ENCODE measurements at regions not wholly inside any gene's neighbourhood (a gene's known extent, or its start where the extent isn't known, plus 50 kb on each side); places are given as distances from the start of the nearest gene placed in this dataset.

DNA sequence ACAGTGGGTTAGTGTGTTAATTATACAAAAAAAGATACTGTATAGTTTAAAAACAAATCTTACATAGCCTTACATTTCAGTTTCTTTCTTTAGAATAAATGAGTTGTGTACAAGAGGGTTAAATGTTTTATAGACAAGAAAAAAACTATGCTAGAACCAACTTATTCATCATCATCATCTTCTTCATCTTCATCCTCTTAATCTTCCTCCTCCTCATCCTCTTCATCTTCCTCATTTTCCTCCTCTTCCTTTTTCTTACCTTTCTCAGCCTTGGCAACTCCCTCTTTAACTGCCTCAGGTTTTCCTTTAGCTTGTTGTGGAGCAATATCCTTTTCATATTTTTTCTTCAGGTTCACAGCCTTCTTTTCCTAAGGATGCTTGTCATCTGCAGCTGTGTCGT, 53.7 kb downstream of the RPS12 start:
- DNase-seq = no peak

DNA sequence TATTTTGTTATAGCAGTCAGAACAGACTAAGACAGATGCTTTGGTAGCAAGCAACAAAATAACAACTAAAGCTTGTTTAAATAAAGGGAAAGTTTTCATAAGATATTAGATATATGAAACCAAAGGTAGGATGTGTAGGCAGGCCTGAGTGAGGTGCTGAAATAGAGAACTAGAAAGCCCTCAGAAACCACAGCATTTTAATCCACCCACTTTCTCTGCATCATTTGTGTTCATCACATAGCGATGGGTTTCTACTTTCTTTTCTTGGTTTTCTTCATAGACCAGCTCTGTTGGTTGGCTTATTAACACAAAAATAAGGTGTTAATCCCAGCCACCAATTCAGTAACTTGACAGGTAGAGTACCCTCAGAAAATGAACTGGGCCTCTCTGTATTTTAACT, 58.6 kb downstream of the RPS12 start:
- DNase-seq = no peak

DNA sequence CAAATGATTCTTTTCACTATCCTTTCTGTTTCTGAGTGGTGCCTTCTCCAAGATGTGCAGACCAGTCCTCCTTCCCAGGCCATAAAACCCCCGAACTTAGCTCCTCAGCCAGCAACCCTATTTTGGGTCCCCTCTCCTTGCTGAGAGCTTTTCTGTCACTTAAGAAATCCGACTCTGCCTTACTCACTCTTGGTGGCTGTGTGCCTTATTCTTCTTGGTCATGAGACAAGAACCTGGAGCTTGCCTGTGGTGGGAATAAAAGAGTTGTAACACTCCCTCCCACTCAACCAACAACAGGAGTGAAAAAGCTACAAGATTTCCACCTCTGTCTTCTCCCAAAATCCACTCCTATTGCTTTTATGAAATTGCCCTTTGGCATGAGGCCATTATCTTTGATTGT, 62.6 kb downstream of the RPS12 start:
- no peak for DNase-seq

DNA sequence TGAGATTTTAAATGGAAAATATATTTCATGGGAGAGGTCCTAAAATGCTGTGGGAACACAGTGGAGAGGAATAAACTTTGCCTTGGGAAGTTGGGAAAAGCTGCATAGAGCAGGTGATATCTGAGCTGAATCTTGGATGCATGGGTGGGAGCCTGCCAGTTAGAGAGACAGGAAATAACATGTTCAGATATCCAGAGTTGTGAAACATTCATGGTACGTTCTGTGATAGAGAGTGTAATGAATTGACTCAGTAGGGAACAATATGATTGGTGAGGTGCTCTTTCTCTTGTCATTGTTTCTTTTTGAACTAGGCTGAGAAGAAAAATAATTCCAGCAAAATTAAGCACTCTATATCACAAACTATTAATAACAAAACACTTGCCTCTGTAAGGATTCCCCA, 72.8 kb downstream of the RPS12 start:
- no peak for DNase-seq

DNA sequence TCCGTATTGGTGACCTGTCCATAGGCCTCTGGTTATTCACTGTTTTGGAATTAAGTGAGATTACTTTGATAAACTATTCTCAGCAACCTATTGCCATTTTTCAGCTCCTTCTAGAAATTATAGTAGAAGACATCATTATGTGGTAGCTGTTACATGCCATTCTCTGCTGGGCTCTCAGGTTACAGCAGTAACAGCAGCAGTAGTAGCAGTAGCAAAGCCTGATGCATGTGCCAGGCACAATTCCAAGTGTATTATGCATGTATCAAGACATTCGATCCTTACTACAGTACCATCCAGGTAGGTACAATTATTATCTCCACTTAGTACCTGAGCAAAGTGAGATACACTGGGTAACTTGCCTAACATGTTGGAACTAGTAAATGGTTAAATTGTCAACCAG, 74.3 kb downstream of the RPS12 start:
- DNase-seq = no peak

DNA sequence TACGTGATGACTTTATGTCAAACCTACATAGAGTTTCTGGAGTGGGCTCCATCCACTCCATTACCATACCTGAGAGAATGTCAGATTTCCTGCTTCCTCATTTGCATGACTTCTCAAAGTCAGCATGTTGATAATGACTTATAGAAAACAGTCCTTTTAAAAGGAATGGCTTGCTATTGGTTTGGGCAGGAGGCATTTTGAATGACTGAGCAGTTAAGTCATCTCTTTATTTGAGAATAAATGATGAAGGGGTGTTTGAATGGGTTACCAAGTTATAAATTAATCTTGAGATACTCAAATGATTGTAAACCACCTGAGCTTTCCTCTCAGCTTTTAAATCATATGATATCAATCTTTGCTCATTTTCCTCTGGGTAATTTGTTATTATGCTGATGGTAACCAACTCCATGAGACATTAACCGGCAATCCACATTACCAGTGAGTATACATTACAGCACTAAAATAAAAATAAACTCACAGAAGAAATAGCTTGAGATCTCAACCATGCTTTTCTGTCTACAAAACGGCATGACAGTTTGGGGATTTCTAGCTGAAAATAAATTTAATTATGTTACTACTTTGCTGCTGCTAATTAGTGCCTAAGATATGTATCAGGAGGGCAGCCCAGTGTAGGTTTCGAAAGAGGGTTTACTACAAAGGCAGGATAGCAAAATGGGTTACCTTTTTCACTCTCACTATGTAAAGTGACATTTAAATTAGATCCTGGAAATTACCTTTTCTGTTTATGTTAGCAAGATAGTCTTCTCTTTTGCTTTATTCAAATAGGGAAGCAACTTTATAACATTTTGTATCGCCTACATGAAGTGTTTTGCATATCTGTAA, 78.8 kb downstream of the RPS12 start:
- no peak for DNase-seq

DNA sequence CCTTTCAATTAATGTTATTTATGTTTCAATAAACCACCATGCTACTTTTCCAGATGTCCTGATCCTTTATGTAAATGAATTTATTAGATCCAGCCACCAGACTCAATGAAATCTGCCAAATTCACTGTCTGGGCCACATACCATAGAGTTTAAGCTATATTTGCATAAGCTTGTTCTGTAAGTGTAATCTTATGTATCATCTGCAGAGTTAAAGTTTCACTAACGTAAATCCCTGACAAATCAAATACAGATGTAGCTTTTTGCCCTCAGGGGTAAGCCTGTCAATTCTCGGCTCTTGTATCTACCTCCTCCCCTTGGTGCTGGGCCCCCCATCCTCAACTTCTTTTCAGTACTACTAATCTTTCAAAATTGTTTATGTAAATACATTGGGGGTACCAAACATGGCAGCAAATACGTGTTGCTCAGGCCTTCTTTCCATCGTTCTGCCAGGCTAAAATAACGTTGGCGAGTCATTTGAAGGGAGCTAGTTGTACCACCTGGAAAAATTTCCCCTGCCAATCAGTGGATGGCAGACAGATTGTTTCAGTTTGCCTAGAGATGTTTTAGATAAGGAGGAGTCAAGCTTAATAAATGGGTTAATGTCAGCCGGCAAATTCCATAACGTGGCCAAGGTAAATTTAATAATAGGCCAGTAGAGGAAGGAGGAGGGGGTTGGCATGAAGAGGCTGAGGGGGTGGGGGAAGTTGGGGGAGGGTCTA, 79.6 kb downstream of the RPS12 start:
- DNase-seq = no peak

DNA sequence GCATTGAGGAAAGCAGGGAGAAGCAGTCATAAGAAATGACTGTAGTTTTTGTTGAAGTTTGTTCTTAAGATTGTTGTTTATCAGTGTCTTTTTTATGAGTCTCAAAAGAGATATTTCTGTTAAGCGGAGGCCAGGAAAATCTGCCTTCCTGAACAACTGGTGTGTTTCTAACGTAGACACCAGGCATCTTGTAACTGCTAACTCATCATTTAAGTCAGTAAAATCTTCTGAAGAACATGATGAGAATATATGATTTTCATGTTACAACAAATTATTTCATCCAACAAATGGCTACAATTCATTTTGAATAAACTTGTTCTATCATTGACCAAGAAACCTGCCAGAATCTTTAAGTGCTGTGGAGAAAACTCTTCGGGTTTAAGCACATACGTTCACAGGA, 84.0 kb downstream of the RPS12 start:
- no peak for DNase-seq

DNA sequence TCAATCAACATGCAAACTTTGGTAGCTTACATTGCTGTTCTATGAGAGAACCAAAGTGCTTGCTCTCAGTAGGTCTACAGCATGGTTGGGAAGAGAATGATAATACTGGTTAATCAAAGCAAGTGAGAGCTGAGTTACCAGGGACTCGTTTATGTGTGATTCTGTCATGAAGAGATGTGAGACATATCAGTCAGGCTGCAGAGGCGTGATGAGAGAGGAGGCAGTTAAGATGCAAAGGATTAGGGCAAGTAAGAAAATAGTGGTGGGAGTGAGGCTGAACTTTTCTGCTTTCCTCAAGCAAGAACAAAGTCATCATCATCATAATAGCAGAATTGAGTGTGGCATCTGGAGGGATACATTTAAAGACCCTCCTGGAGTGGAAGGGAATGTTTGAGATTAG, 86.5 kb downstream of the RPS12 start:
- no peak for DNase-seq

DNA sequence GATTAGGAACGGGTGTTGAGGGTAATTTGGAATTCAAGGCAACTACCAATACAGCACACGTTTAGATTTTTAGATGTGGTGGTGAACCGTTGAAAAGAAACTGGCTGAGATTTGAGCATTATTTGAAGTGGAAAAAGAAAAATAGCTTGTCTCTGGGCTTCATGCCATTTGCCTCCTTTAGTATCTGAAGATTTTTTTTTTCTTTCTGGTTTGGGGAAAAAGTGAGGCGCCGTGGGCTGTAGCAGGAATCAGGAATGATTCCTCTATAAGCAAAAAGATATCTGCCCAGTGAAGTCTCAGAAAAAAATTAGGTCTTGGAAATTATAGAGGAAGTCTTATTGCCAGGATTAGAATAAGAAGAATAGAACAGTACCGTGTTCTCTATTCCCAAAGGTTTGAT, 88.5 kb downstream of the RPS12 start:
- DNase-seq = no peak

DNA sequence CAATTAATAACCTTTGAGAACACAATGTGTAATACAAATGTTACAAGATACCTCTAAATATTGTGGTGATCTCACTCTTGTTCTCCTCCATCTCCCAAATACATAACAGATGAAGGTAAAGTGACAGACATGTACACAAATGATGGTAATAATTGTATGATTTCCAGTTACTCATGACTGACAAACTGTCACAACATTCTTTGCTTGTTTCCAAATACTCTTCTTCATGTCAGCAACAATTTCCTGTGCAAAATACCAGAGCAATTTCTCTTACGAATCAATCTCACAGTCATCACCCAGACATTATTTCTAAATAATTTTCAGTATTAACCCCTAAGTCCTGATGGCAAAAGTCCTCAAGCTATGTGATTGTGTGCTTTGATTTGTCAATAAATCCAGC, 92.9 kb downstream of the RPS12 start:
- no peak for DNase-seq

DNA sequence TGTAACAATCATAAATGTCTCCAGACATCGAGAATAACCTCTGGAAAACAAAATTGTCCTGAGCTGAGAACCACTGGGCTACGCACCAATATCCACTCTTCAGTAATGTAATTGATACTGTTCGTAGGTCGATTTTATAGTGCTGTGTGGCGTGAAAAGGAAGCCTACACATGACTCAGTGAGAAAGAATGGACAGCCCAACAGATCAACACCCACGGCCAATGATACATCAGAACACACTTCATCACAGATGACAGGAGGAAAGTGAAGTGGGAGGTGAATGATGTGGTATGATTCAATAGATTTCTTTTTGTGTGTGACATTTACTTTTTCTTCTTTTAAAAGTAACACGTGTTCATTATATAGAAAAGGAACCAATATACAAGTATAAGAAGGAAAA, 93.5 kb downstream of the RPS12 start:
- DNase-seq = no peak

DNA sequence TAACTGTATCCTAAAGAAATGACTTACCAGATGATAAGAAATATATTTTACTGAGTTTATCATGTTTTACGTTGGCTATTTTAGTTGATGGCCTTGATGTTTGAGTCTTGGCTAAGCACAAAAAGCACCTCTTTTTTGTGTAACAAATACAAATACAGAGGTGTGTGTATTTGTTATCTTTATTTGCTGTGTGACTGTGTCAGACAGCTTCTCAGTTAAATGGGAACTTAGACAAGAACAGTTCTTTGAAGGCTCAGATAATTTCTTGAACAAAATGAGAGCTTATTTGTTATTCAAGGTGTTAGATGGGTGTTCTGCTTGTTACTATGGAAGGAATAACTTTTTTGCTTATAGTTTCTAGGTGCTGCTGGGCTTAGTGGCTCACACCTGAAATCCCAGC, 95.4 kb downstream of the RPS12 start:
- no peak for DNase-seq

DNA sequence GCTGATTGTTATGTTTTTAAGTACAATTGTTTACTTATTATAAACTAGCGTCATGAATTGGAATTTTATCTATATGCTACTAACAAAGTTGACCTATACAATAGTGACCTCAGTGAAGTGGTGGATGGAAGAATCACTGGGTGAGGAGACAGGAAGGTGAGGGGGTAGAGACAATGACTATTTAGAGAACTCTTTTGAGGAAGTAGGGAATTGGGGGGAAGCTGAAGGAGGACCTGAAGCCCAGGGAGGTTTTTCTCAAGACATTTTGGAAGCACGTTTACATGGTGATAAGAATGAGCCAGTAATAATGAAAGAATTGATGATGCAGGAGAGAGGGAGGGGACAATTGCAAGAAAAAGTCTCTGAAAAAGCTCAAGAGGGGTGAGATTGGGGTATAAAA, 96.4 kb downstream of the RPS12 start:
- DNase-seq = no peak

DNA sequence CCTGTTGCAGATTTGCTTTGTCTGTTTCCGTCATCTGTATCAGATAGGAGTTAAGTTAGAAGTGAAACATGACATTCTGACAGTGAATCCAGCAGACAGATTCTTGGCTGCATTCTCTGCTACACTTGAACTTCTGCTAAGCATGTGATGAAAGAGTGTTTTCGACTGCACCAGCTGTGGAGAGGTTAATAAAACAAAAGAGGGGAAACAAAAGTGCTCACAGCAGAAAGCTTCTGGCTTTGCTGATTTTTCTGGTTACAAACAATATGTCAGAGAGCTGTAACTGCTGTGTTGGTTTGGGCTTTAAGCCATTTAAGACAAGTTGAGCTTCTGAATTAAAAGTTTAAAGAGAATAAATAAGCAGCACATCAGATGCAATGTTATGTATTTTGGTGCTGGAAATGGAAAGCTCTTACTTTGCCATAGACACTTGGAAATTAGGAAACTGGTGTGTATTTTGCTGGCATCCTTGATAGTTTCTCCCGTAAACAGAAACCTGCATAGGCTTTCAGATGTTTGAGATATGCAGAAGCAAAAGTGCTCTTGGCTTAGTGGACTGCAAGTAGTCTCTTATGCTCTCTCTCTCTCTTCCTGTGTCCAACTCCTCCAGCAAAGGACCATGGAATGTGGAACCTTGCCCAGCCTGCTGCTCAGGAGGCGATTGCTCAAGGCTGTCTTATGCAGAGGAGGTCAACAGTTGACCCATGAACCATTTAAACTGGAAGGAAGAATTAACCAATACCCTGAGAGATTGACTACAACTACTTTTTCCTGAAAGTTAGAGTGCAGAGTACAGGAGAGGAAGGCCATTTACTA, 104.9 kb downstream of the RPS12 start:
- no peak for DNase-seq

DNA sequence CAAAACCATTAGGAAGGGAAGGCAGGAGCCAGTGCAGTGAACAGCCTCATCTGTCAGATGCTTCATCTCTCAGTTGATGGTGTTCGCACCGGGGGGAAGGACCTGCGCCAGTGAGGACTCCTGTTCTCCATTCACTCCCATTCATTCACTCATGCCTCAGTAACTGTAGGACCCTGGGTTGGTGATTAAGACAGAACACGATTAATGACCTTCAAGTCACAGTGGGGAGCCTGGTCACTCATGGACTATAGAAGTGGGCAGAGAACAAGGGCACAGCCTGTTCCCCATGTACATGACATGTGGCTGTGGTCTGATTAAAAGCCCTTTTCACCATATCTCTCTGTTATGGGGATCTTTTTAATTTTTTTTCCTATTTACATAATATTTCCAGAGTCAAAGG, 113.3 kb downstream of the RPS12 start:
- DNase-seq = no peak

DNA sequence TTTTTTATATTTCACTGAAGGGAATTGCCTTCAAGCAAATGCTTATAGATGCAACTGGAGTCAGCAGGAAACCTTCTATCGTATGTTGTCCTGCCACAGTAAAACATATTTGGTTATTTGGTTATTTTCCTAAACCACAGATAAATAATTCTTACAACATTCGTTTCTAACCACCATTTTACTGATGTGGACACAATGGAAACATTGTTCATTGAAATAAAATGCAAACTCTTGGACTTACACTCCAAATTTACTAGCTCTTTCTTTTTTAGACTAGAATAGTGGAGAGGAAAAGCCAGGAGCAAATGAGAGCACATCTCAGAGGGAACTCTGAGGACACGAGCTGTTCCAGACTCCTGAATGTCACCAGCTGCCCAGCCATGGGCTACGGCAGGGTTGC, 114.8 kb downstream of the RPS12 start:
- no peak for DNase-seq

DNA sequence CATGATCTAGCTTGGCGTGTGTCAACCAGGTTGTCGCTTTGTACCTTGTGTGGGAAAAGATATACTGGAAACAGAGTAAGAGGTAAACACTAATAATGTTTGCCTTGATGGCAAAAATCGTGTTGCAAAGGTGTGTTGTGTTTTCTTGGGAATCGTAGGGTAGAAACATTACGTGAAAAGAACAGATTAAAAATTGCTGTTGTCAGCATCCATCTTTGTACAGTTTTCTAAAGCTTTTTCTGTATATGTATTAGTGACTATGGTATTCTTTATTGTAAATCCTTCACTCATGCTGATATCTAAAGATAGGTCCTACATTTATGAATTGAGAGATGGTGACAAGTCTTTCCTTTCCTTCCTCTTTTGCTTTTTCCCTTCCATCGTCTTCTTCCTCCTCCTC, 116.9 kb downstream of the RPS12 start:
- no peak for DNase-seq

DNA sequence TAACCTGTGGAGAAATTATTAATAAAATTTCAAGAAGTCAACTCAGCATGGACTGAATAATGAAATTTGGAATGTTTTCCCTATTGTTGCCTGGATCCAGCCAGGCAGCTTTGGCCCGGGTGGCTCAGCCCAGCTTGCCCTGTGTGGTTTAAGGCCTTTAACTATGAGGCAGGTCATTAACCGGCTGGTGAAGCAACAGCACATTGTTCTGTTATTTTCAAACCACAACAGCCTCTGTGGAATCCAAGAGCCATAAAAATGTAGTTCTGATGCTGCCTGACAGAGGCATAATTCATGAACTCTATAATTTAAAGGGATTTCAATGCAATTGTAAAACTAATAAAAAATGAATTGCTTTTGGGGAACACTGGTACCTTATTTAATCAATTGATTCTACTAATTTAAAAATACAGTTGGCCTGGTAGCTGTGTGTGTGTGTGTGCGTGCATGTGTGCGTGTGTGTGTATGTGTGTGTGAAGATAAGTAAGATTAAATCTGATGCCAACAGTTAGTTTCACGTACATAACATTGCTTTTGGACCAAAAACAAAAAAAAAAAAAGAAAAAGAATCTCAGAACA, 117.7 kb downstream of the RPS12 start:
- no peak for DNase-seq

DNA sequence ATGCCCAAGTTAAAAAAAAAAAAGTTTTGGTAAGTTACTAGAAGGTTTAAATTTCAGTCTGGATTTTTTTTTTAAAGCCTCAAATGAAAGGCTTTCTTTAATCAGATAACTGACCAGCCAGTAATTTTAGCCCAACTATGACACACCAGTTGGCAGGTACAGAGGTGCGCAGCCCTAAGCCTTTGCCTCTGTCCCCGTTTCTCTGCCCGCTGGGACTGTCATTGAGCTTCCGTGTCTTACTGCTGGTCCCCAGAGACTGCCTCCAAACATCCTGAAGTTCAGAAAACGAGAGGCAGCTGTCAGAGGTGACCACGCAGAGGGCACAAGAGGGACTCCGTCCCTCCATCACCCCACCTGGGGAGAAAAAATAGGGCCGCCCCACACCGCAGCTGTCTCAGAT, 118.2 kb downstream of the RPS12 start:
- no peak for DNase-seq

DNA sequence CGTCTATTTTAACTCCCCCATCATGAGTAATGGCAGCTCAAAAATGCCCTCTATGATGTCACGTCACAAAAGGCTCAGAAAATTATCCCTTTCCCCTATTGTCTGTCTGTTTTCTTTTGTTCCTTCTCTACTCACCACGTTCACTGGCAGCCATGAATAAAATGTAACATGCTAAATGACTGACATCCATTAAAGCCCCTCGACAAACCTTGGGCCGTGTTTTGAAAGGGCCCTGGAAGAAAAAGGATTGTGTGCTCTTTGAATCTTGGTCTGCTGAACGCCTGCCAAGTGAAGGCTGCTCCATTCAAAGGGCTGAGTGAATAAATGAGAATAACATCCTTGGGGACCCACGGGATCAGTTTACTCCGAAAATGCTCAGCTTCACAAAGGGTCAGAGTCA, 118.7 kb downstream of the RPS12 start:
- no peak for DNase-seq

DNA sequence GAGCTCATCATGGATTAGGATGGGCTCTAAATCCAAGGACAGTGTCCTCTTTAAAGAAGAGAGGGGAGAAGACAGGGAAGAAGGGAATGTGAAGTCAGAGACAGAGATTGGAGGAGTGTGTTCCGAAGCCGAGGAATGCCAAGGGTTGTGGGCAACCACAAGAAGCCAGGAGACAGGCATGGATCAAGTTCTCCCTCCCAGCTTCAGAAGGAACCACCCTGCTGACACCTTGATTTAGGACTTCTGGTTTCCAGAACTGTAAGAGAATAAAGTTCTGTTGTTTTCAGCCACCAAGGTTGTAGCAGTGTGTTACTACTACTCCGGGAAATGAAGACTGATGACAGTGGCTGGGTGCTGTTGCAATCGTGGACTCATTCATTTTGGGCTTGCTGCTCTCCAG, 120.1 kb downstream of the RPS12 start:
- DNase-seq = no peak

DNA sequence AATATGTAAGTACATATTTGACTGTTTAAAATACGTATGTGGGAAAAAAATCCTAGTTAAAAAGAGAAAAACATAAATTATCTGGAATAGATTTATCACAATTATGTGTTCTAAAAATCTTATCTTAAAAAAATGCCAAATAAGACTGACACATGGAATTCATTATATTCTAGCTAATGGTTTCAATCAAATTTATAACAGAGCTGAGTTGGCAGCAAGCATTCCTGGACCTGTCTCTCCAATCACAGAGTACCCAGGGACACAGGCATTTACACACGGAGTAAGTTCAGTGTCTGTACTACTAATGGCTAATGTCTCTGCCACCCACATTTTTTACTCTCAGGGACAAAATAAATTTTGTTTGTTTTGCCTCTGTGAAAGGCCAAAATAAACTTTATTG, 122.3 kb downstream of the RPS12 start:
- DNase-seq = no peak

Measured in DMS 273 treated with DMSO at 0.1 percent for 48 hours (cell line).